ENCODE measurements at regions not wholly inside any gene's neighbourhood (a gene's known extent, or its start where the extent isn't known, plus 50 kb on each side); places are given as distances from the start of the nearest gene placed in this dataset.

GRCh38 chr12:116631619-116632018, 72.4 kb downstream of the MAP1LC3B2 start:
- TF ChIP-seq EZH2 (IDR thresholded peaks at IDR 0.05; ENCODE audit: borderline replicate concordance, low read length), result no peak
- TF ChIP-seq, protein P1, sequence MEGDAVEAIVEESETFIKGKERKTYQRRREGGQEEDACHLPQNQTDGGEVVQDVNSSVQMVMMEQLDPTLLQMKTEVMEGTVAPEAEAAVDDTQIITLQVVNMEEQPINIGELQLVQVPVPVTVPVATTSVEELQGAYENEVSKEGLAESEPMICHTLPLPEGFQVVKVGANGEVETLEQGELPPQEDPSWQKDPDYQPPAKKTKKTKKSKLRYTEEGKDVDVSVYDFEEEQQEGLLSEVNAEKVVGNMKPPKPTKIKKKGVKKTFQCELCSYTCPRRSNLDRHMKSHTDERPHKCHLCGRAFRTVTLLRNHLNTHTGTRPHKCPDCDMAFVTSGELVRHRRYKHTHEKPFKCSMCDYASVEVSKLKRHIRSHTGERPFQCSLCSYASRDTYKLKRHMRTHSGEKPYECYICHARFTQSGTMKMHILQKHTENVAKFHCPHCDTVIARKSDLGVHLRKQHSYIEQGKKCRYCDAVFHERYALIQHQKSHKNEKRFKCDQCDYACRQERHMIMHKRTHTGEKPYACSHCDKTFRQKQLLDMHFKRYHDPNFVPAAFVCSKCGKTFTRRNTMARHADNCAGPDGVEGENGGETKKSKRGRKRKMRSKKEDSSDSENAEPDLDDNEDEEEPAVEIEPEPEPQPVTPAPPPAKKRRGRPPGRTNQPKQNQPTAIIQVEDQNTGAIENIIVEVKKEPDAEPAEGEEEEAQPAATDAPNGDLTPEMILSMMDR (IDR thresholded peaks at IDR 0.05; ENCODE audit: low read length), result no peak
